ENCODE measurements at regions not wholly inside any gene's neighbourhood (a gene's known extent, or its start where the extent isn't known, plus 50 kb on each side); places are given as distances from the start of the nearest gene placed in this dataset.

DNA sequence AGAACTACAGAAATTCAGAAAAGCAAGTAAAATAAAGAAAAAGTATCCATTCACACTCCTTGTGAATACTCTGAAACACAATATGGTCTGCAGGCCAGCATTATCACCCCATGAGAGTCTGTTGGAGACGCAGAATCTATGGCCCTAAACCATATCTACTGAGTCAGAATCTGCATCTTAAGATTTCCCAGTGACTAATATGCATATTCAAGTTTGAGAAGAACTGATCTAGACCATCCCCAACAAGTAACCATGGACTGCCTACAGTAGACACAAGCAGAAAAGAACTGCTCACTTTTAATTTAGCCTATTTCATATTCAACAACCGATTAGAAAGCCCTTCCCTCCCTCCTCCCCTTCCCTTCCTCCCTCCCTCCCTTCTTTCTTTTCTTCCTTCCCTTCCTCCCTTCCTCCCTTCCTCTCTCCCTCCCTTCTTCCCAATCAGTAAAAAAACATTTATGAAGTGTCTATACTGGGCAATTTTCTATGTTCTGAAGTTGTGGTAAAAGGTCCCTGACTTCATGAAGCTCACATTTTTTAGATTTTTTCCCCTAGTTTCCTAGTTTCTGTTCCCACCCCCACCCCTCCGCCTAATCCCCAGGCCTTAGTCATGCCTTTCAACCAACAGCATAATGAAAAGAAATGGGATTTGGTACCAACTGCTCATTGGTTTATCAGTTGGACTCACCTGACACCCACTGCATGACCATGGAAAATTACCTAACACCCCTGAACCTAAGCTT is 125.2 kb downstream of the CNTN3 start:
- ChIA-PET POLR2A (no interaction called here), CTCF (no interaction called here)
- H3K4me3 Mint-ChIP-seq: no peak overlapping the region
- TF ChIP-seq ZNF671 (CRISPR knock-in tag; IDR thresholded peaks at IDR 0.05): no peak
- TF ChIP-seq CREB1 (CRISPR knock-in tag; IDR thresholded peaks at IDR 0.05): no peak
- TF ChIP-seq, protein P1, sequence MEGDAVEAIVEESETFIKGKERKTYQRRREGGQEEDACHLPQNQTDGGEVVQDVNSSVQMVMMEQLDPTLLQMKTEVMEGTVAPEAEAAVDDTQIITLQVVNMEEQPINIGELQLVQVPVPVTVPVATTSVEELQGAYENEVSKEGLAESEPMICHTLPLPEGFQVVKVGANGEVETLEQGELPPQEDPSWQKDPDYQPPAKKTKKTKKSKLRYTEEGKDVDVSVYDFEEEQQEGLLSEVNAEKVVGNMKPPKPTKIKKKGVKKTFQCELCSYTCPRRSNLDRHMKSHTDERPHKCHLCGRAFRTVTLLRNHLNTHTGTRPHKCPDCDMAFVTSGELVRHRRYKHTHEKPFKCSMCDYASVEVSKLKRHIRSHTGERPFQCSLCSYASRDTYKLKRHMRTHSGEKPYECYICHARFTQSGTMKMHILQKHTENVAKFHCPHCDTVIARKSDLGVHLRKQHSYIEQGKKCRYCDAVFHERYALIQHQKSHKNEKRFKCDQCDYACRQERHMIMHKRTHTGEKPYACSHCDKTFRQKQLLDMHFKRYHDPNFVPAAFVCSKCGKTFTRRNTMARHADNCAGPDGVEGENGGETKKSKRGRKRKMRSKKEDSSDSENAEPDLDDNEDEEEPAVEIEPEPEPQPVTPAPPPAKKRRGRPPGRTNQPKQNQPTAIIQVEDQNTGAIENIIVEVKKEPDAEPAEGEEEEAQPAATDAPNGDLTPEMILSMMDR (IDR thresholded peaks at IDR 0.05): no peak
- no peak for TF ChIP-seq MXD4 (CRISPR knock-in tag; IDR thresholded peaks at IDR 0.05; ENCODE audit: borderline replicate concordance)
- TF ChIP-seq JAZF1 (CRISPR knock-in tag; IDR thresholded peaks at IDR 0.05): no peak
- no peak for TF ChIP-seq ELF4 (CRISPR knock-in tag; IDR thresholded peaks at IDR 0.05; ENCODE audit: low read depth)
- TF ChIP-seq, protein P2, sequence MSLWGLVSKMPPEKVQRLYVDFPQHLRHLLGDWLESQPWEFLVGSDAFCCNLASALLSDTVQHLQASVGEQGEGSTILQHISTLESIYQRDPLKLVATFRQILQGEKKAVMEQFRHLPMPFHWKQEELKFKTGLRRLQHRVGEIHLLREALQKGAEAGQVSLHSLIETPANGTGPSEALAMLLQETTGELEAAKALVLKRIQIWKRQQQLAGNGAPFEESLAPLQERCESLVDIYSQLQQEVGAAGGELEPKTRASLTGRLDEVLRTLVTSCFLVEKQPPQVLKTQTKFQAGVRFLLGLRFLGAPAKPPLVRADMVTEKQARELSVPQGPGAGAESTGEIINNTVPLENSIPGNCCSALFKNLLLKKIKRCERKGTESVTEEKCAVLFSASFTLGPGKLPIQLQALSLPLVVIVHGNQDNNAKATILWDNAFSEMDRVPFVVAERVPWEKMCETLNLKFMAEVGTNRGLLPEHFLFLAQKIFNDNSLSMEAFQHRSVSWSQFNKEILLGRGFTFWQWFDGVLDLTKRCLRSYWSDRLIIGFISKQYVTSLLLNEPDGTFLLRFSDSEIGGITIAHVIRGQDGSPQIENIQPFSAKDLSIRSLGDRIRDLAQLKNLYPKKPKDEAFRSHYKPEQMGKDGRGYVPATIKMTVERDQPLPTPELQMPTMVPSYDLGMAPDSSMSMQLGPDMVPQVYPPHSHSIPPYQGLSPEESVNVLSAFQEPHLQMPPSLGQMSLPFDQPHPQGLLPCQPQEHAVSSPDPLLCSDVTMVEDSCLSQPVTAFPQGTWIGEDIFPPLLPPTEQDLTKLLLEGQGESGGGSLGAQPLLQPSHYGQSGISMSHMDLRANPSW (CRISPR knock-in tag; conservative IDR thresholded peaks at IDR 0.05; ENCODE audit: low read depth): no peak
- TF ChIP-seq, protein P3, sequence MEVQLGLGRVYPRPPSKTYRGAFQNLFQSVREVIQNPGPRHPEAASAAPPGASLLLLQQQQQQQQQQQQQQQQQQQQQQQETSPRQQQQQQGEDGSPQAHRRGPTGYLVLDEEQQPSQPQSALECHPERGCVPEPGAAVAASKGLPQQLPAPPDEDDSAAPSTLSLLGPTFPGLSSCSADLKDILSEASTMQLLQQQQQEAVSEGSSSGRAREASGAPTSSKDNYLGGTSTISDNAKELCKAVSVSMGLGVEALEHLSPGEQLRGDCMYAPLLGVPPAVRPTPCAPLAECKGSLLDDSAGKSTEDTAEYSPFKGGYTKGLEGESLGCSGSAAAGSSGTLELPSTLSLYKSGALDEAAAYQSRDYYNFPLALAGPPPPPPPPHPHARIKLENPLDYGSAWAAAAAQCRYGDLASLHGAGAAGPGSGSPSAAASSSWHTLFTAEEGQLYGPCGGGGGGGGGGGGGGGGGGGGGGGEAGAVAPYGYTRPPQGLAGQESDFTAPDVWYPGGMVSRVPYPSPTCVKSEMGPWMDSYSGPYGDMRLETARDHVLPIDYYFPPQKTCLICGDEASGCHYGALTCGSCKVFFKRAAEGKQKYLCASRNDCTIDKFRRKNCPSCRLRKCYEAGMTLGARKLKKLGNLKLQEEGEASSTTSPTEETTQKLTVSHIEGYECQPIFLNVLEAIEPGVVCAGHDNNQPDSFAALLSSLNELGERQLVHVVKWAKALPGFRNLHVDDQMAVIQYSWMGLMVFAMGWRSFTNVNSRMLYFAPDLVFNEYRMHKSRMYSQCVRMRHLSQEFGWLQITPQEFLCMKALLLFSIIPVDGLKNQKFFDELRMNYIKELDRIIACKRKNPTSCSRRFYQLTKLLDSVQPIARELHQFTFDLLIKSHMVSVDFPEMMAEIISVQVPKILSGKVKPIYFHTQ (CRISPR knock-in tag; IDR thresholded peaks at IDR 0.05): no peak
- TF ChIP-seq PRRX2 (CRISPR knock-in tag; IDR thresholded peaks at IDR 0.05): no peak
- TF ChIP-seq ETV6 (CRISPR knock-in tag; IDR thresholded peaks at IDR 0.05): no peak
- no peak for TF ChIP-seq ATF3 (CRISPR knock-in tag; conservative IDR thresholded peaks at IDR 0.05)
- TF ChIP-seq SOX15 (CRISPR knock-in tag; IDR thresholded peaks at IDR 0.05): no peak
- no peak overlapping the region for H3K27ac Mint-ChIP-seq
- no peak for DNase-seq (ENCODE audit: low spot score)
- ATAC-seq: no peak
- peaks cover 13% of the 10 kb centered on the region for H3K4me1 Mint-ChIP-seq
- H3K9me3 Mint-ChIP-seq: no peaks in the 10 kb centered on the region
- H3K27me3 Mint-ChIP-seq (ENCODE audit: low read depth): no peaks in the 10 kb centered on the region
- H3K36me3 Mint-ChIP-seq: no peaks in the 10 kb centered on the region

DNA sequence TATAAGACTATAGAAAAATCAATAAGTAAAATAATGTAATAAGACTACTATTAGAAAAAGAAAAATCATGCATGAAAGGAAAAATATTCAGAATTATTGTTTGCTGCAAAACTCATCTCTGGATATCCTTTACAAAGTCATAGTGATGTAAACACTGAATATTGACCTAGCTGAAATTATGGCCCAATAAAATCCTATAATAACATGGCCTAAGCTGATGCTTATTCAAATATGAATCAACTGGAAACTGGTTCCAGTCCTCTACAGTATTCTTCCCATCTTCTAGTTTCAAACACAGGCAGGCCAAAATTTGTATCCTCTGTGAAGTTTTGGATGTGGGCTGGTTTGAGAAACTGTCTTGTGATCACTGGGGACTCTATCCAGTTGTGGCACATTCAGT is 134.5 kb downstream of the CNTN3 start:
- POLR2A ChIA-PET: no interaction called here
- CTCF ChIA-PET: no interaction called here
- Mint-ChIP-seq H3K9me3 (no peaks in the 10 kb centered on the region), H3K36me3 (no peaks in the 10 kb centered on the region), H3K27me3 (ENCODE audit: low read depth) (no peaks in the 10 kb centered on the region), H3K4me1 (no peaks in the 10 kb centered on the region), H3K4me3 (no peak overlapping the region), H3K27ac (no peak overlapping the region)
- TF ChIP-seq MXD4 (CRISPR knock-in tag; IDR thresholded peaks at IDR 0.05; ENCODE audit: borderline replicate concordance): no peak
- no peak for TF ChIP-seq ZNF416 (CRISPR knock-in tag; IDR thresholded peaks at IDR 0.05)
- TF ChIP-seq JAZF1 (CRISPR knock-in tag; IDR thresholded peaks at IDR 0.05): no peak
- no peak for TF ChIP-seq ZNF263 (CRISPR knock-in tag; IDR thresholded peaks at IDR 0.05; ENCODE audit: low read depth)
- TF ChIP-seq HMGA2 (CRISPR knock-in tag; IDR thresholded peaks at IDR 0.05): no peak
- TF ChIP-seq, protein P3 (CRISPR knock-in tag; IDR thresholded peaks at IDR 0.05): no peak
- TF ChIP-seq HMGXB4 (CRISPR knock-in tag; IDR thresholded peaks at IDR 0.05): no peak
- TF ChIP-seq ZBTB21 (CRISPR knock-in tag; IDR thresholded peaks at IDR 0.05; ENCODE audit: borderline replicate concordance): no peak
- DNase-seq (ENCODE audit: low spot score) (no peak), ATAC-seq (no peak)
